ENCODE measurements at regions not wholly inside any gene's neighbourhood (a gene's known extent, or its start where the extent isn't known, plus 50 kb on each side); places are given as distances from the start of the nearest gene placed in this dataset.

DNA sequence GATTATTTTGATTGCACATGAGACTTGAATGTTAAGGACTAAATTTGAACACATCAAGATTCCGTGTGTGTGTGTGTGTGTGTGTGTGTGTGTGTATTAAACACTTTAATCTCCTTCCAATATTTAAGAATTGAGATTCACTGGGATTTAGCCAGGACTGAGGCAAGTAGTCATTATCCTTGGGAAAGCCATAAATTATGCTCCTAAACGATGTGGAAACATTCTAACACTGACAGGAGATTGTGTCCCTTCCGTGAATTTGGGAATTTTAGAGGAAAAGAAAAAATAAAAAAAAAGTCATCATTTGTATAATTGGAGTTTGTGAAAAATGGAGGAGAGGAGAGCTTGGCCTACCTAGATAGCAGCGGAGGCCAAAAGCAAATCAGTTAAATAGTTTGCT lies 212.9 kb downstream of the DUSP6 start:
- no peak for TF ChIP-seq YY1 (IDR thresholded peaks at IDR 0.05; ENCODE audit: insufficient read depth, insufficient read length)
- no peak for TF ChIP-seq SUZ12 (IDR thresholded peaks at IDR 0.05; ENCODE audit: extremely low read depth, insufficient read depth, insufficient read length)
